GM12892 (cell line): ENCODE measurements at regions not wholly inside any gene's neighbourhood (a gene's known extent, or its start where the extent isn't known, plus 50 kb on each side); places are given as distances from the start of the nearest gene placed in this dataset.

Source experiments
- POLR2A ChIP-seq: IDR thresholded peaks from 2 replicates; pipeline ENCODE4 v1.6.1; 2011; ENCODE audit warnings: low read depth, low read length, control low read depth
- TAF1 ChIP-seq: IDR thresholded peaks from 2 replicates; pipeline ENCODE4 v1.6.1; 2011; ENCODE audit warnings: low read depth, mild to moderate bottlenecking, control low read depth, low read length, borderline replicate concordance

DNA sequence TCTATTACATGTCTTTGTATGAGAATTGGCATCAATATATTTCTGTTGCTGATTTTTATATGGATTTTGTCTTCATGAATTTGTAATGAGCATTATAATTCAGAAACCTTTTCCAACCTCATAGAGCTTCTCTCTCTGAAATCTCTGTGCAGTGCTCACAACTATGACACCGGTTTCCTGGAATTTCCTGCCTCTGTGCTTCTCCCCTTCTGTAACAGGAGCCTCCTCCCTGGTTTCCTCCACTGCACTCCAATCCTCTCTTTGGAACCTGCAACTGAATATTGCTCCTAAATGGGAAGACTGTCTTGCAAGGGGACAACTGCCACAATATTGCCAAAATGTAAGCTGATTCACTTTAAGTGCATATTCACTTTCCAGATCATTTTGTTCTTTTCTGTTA, 1147.9 kb downstream of the UQCRFS1 start:
- TF ChIP-seq POLR2A (no peak), TAF1 (no peak)
